Small intestine (tissue), 7 donors: ENCODE measurements at regions not wholly inside any gene's neighbourhood (a gene's known extent, or its start where the extent isn't known, plus 50 kb on each side); places are given as distances from the start of the nearest gene placed in this dataset.

ENCODE experiments used
- DNase-seq, 2 donors: peaks; one replicate each; pipeline versions ENCODE4 v3.0.0 to v3.0.0-alpha.2; 2013
- FAIRE-seq: peaks from 2 replicates; lab custom pipeline; 2012; peaks lifted over from hg19 to GRCh38; lab: Jason Lieb, UNC
- H3K27ac ChIP-seq, 3 donors: one replicate each; pipeline ENCODE4 v1.5.1; 2013; ENCODE audit warnings: low read length in 2 of 3, mild to moderate bottlenecking in 2 of 3, control low read depth in 1 of 3, inconsistent platforms in 1 of 3, low read depth in 1 of 3, moderate library complexity in 1 of 3
- H3K27me3 ChIP-seq, 3 donors: one replicate each; pipeline ENCODE4 v1.6.1; 2013; ENCODE audit warnings: low read length in 3 of 3, inconsistent platforms in 1 of 3; ENCODE audit not compliant: control insufficient read depth in 3 of 3, insufficient read depth in 3 of 3
- H3K36me3 ChIP-seq, 3 donors: one replicate each; pipeline ENCODE4 v1.6.1; 2013; ENCODE audit warnings: low read length in 3 of 3, inconsistent platforms in 1 of 3, low read depth in 1 of 3, mild to moderate bottlenecking in 1 of 3, moderate library complexity in 1 of 3; ENCODE audit not compliant: control insufficient read depth in 3 of 3, insufficient read depth in 2 of 3
- H3K4me1 ChIP-seq, 3 donors: one replicate each; pipeline ENCODE4 v1.6.1; 2013; ENCODE audit warnings: low read length in 2 of 3, inconsistent platforms in 1 of 3, low read depth in 1 of 3, mild to moderate bottlenecking in 1 of 3, moderate library complexity in 1 of 3; ENCODE audit not compliant: control insufficient read depth in 3 of 3, insufficient read depth in 2 of 3
- H3K4me3 ChIP-seq, 3 donors: one replicate each; pipeline ENCODE4 v1.5.1; 2013; ENCODE audit warnings: low read length in 3 of 3, control low read depth in 1 of 3, inconsistent platforms in 1 of 3, low read depth in 1 of 3, mild to moderate bottlenecking in 1 of 3, moderate library complexity in 1 of 3
- H3K9me3 ChIP-seq, 2 donors: one replicate each; pipeline ENCODE4 v1.6.1; 2013; ENCODE audit warnings: low read depth in 1 of 2, low read length in 1 of 2; ENCODE audit not compliant: control insufficient read depth in 2 of 2, insufficient read depth in 1 of 2
- WGBS, 3 donors: extraction: QIAGEN DNeasy Blood & Tissue Kit; methylation state at CpG; one replicate each; pipeline ENCODE4 v1.1.7; 2013; 5-methylcytosine and 5-hydroxymethylcytosine counted together
- donor health status: healthy with polysubstance abuse.
- donor health status: control.
- donor health status: control.
- donor health status: Bipolar disorder and iron deficiency.
- donor health status: healthy.

GRCh38 chr15:37720267-37720666, 214.2 kb upstream of the TMCO5A start:
- 71 to 79% (median 77%) methylated on average over 9 of the region's 9 CpGs for WGBS, 3 donors
- DNase-seq (no peak), FAIRE-seq (no peak)
- no peaks in the 10 kb centered on the region for H3K27me3 ChIP-seq
- no peaks in the 10 kb centered on the region for H3K36me3 ChIP-seq
- H3K9me3 ChIP-seq: no peaks in the 10 kb centered on the region
- no peak overlapping the region for H3K4me3 ChIP-seq
- H3K4me1 ChIP-seq: no peaks in the 10 kb centered on the region
- H3K27ac ChIP-seq: no peak overlapping the region

DNA sequence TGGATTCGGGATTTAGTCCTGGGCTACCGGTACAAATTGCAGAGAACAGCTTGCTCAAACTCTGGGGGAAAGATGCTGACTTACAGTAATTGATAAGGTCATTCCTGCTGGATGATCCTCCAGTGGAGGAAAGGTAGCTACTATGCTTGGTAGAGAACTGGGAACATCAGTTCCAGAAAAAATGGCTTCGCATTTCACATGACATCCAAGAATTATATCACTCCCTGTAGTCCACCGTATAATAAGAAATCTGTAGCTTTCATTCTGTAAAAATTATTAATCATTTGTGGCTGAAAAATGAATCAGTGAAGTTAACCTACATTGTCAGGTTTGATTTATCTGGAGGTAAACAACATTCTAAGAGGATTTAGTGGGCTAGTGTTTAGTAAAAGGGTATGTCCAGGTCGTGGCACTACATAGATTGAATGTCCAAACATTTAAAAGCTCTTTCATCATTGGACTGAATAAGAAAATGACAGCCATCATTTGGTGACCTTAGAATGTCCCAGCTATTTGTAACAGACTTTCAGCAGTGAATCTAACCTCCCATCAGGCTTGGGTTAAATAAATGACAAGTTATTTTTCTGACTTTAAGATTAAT, 203.2 kb upstream of the TMCO5A start:
- FAIRE-seq: no peak
- 72 to 75% (median 74%) methylated on average over 5 of the region's 5 CpGs for WGBS, 3 donors
- no peak for DNase-seq
- Histone ChIP-seq H3K9me3 (no peaks in the 10 kb centered on the region), H3K27me3 (no peaks in the 10 kb centered on the region), H3K27ac (no peak overlapping the region), H3K4me3 (no peak overlapping the region), H3K36me3 (no peaks in the 10 kb centered on the region), H3K4me1 (no peaks in the 10 kb centered on the region)

GRCh38 chr15:37733628-37734027, 200.8 kb upstream of the TMCO5A start:
- Histone ChIP-seq H3K27ac (no peak overlapping the region), H3K4me1 (no peaks in the 10 kb centered on the region), H3K4me3 (no peak overlapping the region), H3K27me3 (no peaks in the 10 kb centered on the region), H3K9me3 (no peaks in the 10 kb centered on the region), H3K36me3 (no peaks in the 10 kb centered on the region)
- FAIRE-seq (no peak), DNase-seq (no peak)
- 84 to 92% (median 92%) methylated on average over 5 of the region's 5 CpGs for WGBS, 3 donors

DNA sequence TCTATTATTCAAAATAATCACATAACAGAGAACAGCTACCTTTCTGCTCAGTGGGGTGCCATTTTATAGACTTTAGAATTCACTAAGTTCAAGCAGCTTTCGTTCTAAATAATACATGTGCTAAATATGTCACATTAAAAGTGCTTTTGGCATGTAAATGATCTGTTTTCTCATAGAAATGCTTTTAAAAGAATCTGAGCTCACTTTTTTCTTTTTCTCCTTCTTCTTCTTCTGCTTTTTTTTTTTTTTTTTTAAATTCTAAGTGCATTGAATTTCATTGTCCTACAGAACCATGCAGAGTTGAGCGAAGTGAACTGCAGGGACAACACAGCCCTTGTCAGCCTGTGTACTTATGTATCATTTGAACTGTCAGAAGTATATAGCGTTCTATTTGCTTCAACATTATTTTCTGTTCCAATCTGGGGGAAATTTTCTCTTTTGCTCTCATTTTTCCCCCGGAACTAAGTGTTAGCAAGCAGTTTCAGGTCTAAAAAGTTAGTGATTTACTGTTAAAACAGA, 193.8 kb upstream of the TMCO5A start:
- DNase-seq: no peak
- FAIRE-seq: no peak

GRCh38 chr15:37743826-37744225, 190.6 kb upstream of the TMCO5A start:
- DNase-seq (no peak), FAIRE-seq (no peak)
- no peaks in the 10 kb centered on the region for H3K4me1 ChIP-seq
- no peaks in the 10 kb centered on the region for H3K36me3 ChIP-seq
- 63 to 74% (median 69%) methylated on average over 3 of the region's 3 CpGs for WGBS, 3 donors
- no peak overlapping the region for H3K27ac ChIP-seq
- no peaks in the 10 kb centered on the region for H3K27me3 ChIP-seq
- H3K4me3 ChIP-seq: no peak overlapping the region
- no peaks in the 10 kb centered on the region for H3K9me3 ChIP-seq

More for the DNA sequence above, 193.8 kb upstream of the TMCO5A start:
- Histone ChIP-seq H3K27ac (no peak overlapping the region), H3K4me3 (no peak overlapping the region), H3K9me3 (no peaks in the 10 kb centered on the region), H3K36me3 (no peaks in the 10 kb centered on the region), H3K27me3 (no peaks in the 10 kb centered on the region), H3K4me1 (no peaks in the 10 kb centered on the region)
- 61 to 73% (median 71%) methylated on average over 4 of the region's 4 CpGs for WGBS, 3 donors

DNA sequence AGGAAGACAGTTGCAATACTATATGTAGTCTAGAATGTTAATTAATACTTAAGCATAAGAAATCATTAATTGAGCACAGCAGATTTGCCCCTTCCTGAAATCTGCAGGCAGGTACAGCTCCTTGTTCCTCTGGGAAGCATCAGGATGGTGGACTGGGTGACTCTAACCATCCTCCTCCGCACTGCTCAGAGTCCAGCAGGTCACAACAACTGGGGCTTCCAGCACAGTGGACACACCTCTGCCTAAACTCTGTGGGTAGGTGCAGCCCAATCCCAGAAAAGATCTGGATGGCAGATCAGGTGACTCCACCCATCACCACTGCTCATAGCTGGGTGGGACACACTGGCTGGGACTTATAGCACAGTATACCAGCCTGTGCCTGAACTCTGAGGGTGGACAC, 189.9 kb upstream of the TMCO5A start:
- Histone ChIP-seq H3K27ac (no peak overlapping the region), H3K36me3 (no peaks in the 10 kb centered on the region), H3K27me3 (no peaks in the 10 kb centered on the region), H3K4me1 (no peaks in the 10 kb centered on the region), H3K4me3 (no peak overlapping the region), H3K9me3 (no peaks in the 10 kb centered on the region)
- WGBS, 3 donors: 84 to 100% (median 98%) methylated on average over 1 of the region's 1 CpG
- FAIRE-seq: no peak
- no peak for DNase-seq

DNA sequence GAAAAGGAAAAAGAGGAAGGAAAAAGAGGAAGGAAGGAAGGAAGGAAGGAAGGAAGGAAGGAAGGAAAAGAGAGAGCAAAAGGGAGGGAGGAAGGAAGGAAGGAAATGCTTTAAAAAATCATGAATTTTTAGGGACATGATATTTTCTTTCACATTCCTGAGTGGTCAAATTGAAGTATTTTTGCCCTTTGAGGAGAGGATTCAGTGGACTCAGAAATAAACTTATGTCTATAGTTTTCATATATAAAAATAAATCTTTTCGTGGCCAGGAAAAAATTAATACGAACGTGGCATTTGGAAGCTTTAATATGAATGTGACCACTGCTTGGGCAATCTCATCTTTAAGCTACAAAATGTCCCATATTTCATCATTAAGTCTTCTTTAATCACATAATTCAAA, 183.0 kb upstream of the TMCO5A start:
- Histone ChIP-seq H3K4me3 (no peak overlapping the region), H3K4me1 (no peaks in the 10 kb centered on the region), H3K27ac (no peak overlapping the region), H3K9me3 (no peaks in the 10 kb centered on the region), H3K27me3 (no peaks in the 10 kb centered on the region), H3K36me3 (no peaks in the 10 kb centered on the region)
- WGBS, 3 donors: 94 to 98% (median 95%) methylated on average over 3 of the region's 3 CpGs
- DNase-seq: no peak
- FAIRE-seq: no peak

GRCh38 chr15:37756407-37756806, 178.0 kb upstream of the TMCO5A start:
- FAIRE-seq (no peak), DNase-seq (no peak)
- Histone ChIP-seq H3K4me3 (no peak overlapping the region), H3K27me3 (no peaks in the 10 kb centered on the region), H3K27ac (no peak overlapping the region), H3K36me3 (no peaks in the 10 kb centered on the region), H3K4me1 (peaks cover 0 to 5% (median 0%) of the 10 kb centered on the region in 3 donors), H3K9me3 (no peaks in the 10 kb centered on the region)

DNA sequence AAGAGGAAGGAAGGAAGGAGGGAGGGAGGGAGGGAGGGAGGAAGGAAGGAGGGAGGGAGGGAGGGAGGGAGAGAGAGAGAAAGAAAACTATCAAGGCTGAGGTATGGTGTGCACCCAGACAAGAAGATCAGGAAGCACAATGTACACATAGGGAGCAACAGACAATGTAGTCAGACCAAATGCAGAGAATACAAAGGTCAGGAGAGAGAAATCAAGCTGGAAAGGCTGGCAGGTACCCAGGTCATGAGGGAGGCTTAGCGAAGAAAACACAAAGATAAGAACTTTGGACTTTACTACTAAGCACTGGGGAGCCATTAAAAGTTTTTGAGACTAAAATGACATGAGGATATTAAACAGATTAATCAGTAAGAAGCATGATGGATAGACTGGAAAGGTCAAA, 176.0 kb upstream of the TMCO5A start:
- no peak overlapping the region for H3K27ac ChIP-seq
- H3K36me3 ChIP-seq: no peaks in the 10 kb centered on the region
- no peaks in the 10 kb centered on the region for H3K27me3 ChIP-seq
- 3 to 66% (median 56%) methylated on average over 1 of the region's 1 CpG for WGBS, 3 donors
- DNase-seq (peak; percentile 86 to 96), FAIRE-seq (peak; percentile 47)
- H3K4me3 ChIP-seq: no peak overlapping the region
- H3K4me1 ChIP-seq: peaks cover 0 to 5% (median 0%) of the 10 kb centered on the region in 3 donors
- H3K9me3 ChIP-seq: no peaks in the 10 kb centered on the region
